ENCODE measurements at regions not wholly inside any gene's neighbourhood (a gene's known extent, or its start where the extent isn't known, plus 50 kb on each side); places are given as distances from the start of the nearest gene placed in this dataset.

DNA sequence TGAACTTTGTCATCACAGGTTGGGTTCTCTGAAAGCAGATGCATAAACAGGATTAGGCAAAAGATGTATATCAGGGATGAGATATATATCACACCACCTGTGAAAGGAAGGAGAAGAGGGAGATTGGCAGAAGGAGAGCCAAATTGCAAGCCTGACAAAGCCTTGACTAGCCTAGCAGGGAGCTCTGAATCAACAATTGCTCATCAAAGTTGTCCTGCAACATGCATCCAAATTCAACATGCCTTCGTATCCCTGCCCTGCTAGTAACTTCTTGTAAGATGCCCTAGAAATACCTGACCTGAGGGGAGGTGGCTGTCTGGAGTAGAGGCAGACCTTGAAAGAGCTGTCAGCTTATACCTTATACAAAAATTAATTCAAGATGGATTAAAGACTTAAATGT, 207.1 kb upstream of the HTR1E start:
- TF ChIP-seq, protein P1, sequence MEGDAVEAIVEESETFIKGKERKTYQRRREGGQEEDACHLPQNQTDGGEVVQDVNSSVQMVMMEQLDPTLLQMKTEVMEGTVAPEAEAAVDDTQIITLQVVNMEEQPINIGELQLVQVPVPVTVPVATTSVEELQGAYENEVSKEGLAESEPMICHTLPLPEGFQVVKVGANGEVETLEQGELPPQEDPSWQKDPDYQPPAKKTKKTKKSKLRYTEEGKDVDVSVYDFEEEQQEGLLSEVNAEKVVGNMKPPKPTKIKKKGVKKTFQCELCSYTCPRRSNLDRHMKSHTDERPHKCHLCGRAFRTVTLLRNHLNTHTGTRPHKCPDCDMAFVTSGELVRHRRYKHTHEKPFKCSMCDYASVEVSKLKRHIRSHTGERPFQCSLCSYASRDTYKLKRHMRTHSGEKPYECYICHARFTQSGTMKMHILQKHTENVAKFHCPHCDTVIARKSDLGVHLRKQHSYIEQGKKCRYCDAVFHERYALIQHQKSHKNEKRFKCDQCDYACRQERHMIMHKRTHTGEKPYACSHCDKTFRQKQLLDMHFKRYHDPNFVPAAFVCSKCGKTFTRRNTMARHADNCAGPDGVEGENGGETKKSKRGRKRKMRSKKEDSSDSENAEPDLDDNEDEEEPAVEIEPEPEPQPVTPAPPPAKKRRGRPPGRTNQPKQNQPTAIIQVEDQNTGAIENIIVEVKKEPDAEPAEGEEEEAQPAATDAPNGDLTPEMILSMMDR (IDR thresholded peaks at IDR 0.05; ENCODE audit: borderline replicate concordance, extremely low read depth, low read length, poor library complexity, severe bottlenecking), result no peak
- no peak for TF ChIP-seq EZH2 (IDR thresholded peaks at IDR 0.05; ENCODE audit: borderline replicate concordance, low read depth, low read length, severe bottlenecking)
